ENCODE measurements at regions not wholly inside any gene's neighbourhood (a gene's known extent, or its start where the extent isn't known, plus 50 kb on each side); places are given as distances from the start of the nearest gene placed in this dataset.

- intact Hi-C loops (cut with micrococcal nuclease; ENCODE audit: unreplicated experiment): no loop called here
- DNase-seq: no peak
- no peak for TF ChIP-seq CTCF (IDR thresholded peaks at IDR 0.05; ENCODE audit: unreplicated experiment)
- H3K27ac Mint-ChIP-seq (ENCODE audit: unreplicated experiment): no peak overlapping the region
- no peaks in the 10 kb centered on the region for H3K36me3 Mint-ChIP-seq (ENCODE audit: insufficient read depth, unreplicated experiment)
- no peaks in the 10 kb centered on the region for H3K27me3 Mint-ChIP-seq (ENCODE audit: unreplicated experiment)
- CTCF ChIA-PET: no interaction called here
- no peaks in the 10 kb centered on the region for H3K4me1 Mint-ChIP-seq (ENCODE audit: low read depth, unreplicated experiment)
- H3K9me3 Mint-ChIP-seq (ENCODE audit: low read depth, unreplicated experiment): peaks cover 16% of the 10 kb centered on the region
- no TSS peak for BruUV-seq (replicated peaks)
- H3K4me3 Mint-ChIP-seq (ENCODE audit: low read depth, unreplicated experiment): no peak overlapping the region
Measured at GRCh38 chr4:31955346-31955745, 1235.2 kb downstream of the PCDH7 start.

- Mint-ChIP-seq H3K9me3 (ENCODE audit: low read depth, unreplicated experiment) (peaks cover 16% of the 10 kb centered on the region), H3K4me3 (ENCODE audit: low read depth, unreplicated experiment) (no peak overlapping the region), H3K36me3 (ENCODE audit: insufficient read depth, unreplicated experiment) (no peaks in the 10 kb centered on the region), H3K27me3 (ENCODE audit: unreplicated experiment) (no peaks in the 10 kb centered on the region), H3K27ac (ENCODE audit: unreplicated experiment) (no peak overlapping the region), H3K4me1 (ENCODE audit: low read depth, unreplicated experiment) (no peaks in the 10 kb centered on the region)
- intact Hi-C loops (cut with micrococcal nuclease; ENCODE audit: unreplicated experiment): no loop called here
- CTCF ChIA-PET: no interaction called here
- no peak for TF ChIP-seq CTCF (IDR thresholded peaks at IDR 0.05; ENCODE audit: unreplicated experiment)
- DNase-seq: no peak
- BruUV-seq (replicated peaks): no TSS peak
Measured at GRCh38 chr4:31959972-31960371, 1239.8 kb downstream of the PCDH7 start.

- Mint-ChIP-seq H3K27ac (ENCODE audit: unreplicated experiment) (no peak overlapping the region), H3K9me3 (ENCODE audit: low read depth, unreplicated experiment) (peaks cover 9% of the 10 kb centered on the region), H3K27me3 (ENCODE audit: unreplicated experiment) (no peaks in the 10 kb centered on the region), H3K4me1 (ENCODE audit: low read depth, unreplicated experiment) (no peaks in the 10 kb centered on the region), H3K36me3 (ENCODE audit: insufficient read depth, unreplicated experiment) (no peaks in the 10 kb centered on the region), H3K4me3 (ENCODE audit: low read depth, unreplicated experiment) (no peak overlapping the region)
- TF ChIP-seq CTCF (IDR thresholded peaks at IDR 0.05; ENCODE audit: unreplicated experiment): no peak
- intact Hi-C loops (cut with micrococcal nuclease; ENCODE audit: unreplicated experiment): no loop called here
- CTCF ChIA-PET: no interaction called here
- BruUV-seq (replicated peaks): no TSS peak
- no peak for DNase-seq
Measured at GRCh38 chr4:31964685-31965084, 1244.5 kb downstream of the PCDH7 start.

GRCh38 chr4:31968842-31969241 is 1248.7 kb downstream of the PCDH7 start:
- CTCF ChIA-PET: interaction anchor here (0.6 kb wide), 1 partner anchor 323 kb away, joined by 3 read pairs; no protein-coding TSS in a partner anchor
- BruUV-seq (replicated peaks): no TSS peak
- no peaks in the 10 kb centered on the region for H3K27me3 Mint-ChIP-seq (ENCODE audit: unreplicated experiment)
- intact Hi-C loops (cut with micrococcal nuclease; ENCODE audit: unreplicated experiment): no loop called here
- H3K4me3 Mint-ChIP-seq (ENCODE audit: low read depth, unreplicated experiment): no peak overlapping the region
- no peak for TF ChIP-seq CTCF (IDR thresholded peaks at IDR 0.05; ENCODE audit: unreplicated experiment)
- no peaks in the 10 kb centered on the region for H3K36me3 Mint-ChIP-seq (ENCODE audit: insufficient read depth, unreplicated experiment)
- no peaks in the 10 kb centered on the region for H3K4me1 Mint-ChIP-seq (ENCODE audit: low read depth, unreplicated experiment)
- DNase-seq: no peak
- H3K9me3 Mint-ChIP-seq (ENCODE audit: low read depth, unreplicated experiment): peaks cover 4% of the 10 kb centered on the region
- no peak overlapping the region for H3K27ac Mint-ChIP-seq (ENCODE audit: unreplicated experiment)

All from Calu3 (cell line).